ENCODE measurements at regions not wholly inside any gene's neighbourhood (a gene's known extent, or its start where the extent isn't known, plus 50 kb on each side); places are given as distances from the start of the nearest gene placed in this dataset.

- TF ChIP-seq CTCF (conservative IDR thresholded peaks at IDR 0.05) (no peak), ZFX (IDR thresholded peaks at IDR 0.05) (no peak)
Observed at GRCh38 chr16:74033441-74033995, 263.1 kb upstream of the PSMD7 start.

All from C4-2B (cell line).